ENCODE measurements at regions not wholly inside any gene's neighbourhood (a gene's known extent, or its start where the extent isn't known, plus 50 kb on each side); places are given as distances from the start of the nearest gene placed in this dataset.

DNA sequence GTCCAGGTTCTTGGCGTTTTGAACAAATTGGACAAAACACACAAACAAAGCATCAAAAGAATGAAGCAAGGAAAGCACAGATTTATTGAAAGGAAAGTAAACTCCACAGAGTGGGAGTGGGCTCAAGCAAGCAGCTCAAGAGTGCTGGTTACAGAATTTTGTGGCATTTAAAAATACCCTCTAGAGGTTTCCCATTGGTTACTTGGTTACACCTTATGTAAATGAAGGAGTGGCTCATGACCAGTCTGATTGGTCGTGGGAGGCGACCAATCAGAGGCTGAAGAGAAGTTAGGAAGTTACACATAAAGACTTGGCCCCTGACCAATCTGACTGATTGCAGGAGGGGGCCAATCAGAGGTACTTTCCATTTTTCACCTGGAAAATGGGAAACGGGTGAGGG, 1373.8 kb upstream of the GOT2 start:
- TF ChIP-seq GPN1 (CRISPR knock-in tag; IDR thresholded peaks at IDR 0.05; ENCODE audit: borderline replicate concordance) = no peak
- TF ChIP-seq, protein P1, sequence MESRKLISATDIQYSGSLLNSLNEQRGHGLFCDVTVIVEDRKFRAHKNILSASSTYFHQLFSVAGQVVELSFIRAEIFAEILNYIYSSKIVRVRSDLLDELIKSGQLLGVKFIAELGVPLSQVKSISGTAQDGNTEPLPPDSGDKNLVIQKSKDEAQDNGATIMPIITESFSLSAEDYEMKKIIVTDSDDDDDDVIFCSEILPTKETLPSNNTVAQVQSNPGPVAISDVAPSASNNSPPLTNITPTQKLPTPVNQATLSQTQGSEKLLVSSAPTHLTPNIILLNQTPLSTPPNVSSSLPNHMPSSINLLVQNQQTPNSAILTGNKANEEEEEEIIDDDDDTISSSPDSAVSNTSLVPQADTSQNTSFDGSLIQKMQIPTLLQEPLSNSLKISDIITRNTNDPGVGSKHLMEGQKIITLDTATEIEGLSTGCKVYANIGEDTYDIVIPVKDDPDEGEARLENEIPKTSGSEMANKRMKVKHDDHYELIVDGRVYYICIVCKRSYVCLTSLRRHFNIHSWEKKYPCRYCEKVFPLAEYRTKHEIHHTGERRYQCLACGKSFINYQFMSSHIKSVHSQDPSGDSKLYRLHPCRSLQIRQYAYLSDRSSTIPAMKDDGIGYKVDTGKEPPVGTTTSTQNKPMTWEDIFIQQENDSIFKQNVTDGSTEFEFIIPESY (CRISPR knock-in tag; IDR thresholded peaks at IDR 0.05) = no peak
- TF ChIP-seq ZBTB7A (CRISPR knock-in tag; IDR thresholded peaks at IDR 0.05) = no peak
- TF ChIP-seq DPF2 (CRISPR knock-in tag; IDR thresholded peaks at IDR 0.05; ENCODE audit: borderline replicate concordance, low read depth) = no peak
- TF ChIP-seq EZH2 (conservative IDR thresholded peaks at IDR 0.05; ENCODE audit: low read depth, low read length) = no peak
- TF ChIP-seq, protein P2, sequence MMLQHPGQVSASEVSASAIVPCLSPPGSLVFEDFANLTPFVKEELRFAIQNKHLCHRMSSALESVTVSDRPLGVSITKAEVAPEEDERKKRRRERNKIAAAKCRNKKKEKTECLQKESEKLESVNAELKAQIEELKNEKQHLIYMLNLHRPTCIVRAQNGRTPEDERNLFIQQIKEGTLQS (CRISPR knock-in tag; IDR thresholded peaks at IDR 0.05) = no peak
- TF ChIP-seq, protein P3, sequence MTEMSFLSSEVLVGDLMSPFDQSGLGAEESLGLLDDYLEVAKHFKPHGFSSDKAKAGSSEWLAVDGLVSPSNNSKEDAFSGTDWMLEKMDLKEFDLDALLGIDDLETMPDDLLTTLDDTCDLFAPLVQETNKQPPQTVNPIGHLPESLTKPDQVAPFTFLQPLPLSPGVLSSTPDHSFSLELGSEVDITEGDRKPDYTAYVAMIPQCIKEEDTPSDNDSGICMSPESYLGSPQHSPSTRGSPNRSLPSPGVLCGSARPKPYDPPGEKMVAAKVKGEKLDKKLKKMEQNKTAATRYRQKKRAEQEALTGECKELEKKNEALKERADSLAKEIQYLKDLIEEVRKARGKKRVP (CRISPR knock-in tag; IDR thresholded peaks at IDR 0.05) = no peak
- TF ChIP-seq FOXP1 (IDR thresholded peaks at IDR 0.05) = no peak
- TF ChIP-seq FOXP1 (CRISPR knock-in tag; IDR thresholded peaks at IDR 0.05) = no peak
- TF ChIP-seq ZNF549 (CRISPR knock-in tag; IDR thresholded peaks at IDR 0.05) = no peak
- TF ChIP-seq PAX8 (CRISPR knock-in tag; IDR thresholded peaks at IDR 0.05; ENCODE audit: borderline replicate concordance) = no peak
- no peak for TF ChIP-seq YY1 (IDR thresholded peaks at IDR 0.05; ENCODE audit: insufficient read depth, insufficient replicate concordance, low read depth, low read length)
- TF ChIP-seq, protein P4, sequence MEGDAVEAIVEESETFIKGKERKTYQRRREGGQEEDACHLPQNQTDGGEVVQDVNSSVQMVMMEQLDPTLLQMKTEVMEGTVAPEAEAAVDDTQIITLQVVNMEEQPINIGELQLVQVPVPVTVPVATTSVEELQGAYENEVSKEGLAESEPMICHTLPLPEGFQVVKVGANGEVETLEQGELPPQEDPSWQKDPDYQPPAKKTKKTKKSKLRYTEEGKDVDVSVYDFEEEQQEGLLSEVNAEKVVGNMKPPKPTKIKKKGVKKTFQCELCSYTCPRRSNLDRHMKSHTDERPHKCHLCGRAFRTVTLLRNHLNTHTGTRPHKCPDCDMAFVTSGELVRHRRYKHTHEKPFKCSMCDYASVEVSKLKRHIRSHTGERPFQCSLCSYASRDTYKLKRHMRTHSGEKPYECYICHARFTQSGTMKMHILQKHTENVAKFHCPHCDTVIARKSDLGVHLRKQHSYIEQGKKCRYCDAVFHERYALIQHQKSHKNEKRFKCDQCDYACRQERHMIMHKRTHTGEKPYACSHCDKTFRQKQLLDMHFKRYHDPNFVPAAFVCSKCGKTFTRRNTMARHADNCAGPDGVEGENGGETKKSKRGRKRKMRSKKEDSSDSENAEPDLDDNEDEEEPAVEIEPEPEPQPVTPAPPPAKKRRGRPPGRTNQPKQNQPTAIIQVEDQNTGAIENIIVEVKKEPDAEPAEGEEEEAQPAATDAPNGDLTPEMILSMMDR (CRISPR knock-in tag; IDR thresholded peaks at IDR 0.05) = no peak
- TF ChIP-seq FOXK1 (CRISPR knock-in tag; IDR thresholded peaks at IDR 0.05; ENCODE audit: borderline replicate concordance, low read depth) = no peak
- no peak for TF ChIP-seq BRD4 (CRISPR knock-in tag; IDR thresholded peaks at IDR 0.05)

All from HepG2 (cell line).